ENCODE measurements at regions not wholly inside any gene's neighbourhood (a gene's known extent, or its start where the extent isn't known, plus 50 kb on each side); places are given as distances from the start of the nearest gene placed in this dataset.

DNA sequence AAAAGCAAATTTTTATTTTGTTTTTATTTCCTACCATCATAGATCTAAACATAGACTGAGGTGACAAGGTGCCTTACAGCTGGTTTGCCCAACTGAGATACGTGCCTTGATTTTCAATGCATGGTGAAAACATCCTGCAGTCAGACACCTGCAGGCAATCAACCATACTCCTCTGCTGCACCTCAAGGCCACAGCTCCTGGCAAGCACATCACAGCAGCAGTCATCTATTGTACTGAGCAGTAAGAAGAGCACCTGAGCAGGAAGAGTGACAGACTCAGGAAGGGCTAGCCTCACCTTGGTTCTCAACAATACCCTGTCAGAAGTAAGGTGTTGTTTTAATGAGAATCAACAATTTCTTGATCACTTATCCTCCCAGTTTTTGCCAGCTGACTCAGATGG is 1206.8 kb upstream of the NRXN1 start:
- TF ChIP-seq, protein P1, sequence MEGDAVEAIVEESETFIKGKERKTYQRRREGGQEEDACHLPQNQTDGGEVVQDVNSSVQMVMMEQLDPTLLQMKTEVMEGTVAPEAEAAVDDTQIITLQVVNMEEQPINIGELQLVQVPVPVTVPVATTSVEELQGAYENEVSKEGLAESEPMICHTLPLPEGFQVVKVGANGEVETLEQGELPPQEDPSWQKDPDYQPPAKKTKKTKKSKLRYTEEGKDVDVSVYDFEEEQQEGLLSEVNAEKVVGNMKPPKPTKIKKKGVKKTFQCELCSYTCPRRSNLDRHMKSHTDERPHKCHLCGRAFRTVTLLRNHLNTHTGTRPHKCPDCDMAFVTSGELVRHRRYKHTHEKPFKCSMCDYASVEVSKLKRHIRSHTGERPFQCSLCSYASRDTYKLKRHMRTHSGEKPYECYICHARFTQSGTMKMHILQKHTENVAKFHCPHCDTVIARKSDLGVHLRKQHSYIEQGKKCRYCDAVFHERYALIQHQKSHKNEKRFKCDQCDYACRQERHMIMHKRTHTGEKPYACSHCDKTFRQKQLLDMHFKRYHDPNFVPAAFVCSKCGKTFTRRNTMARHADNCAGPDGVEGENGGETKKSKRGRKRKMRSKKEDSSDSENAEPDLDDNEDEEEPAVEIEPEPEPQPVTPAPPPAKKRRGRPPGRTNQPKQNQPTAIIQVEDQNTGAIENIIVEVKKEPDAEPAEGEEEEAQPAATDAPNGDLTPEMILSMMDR (conservative IDR thresholded peaks at IDR 0.05), result no peak
- no peak for TF ChIP-seq EZH2 (IDR thresholded peaks at IDR 0.05; ENCODE audit: low read depth)

Measured in PC-9 (cell line).